ENCODE measurements at regions not wholly inside any gene's neighbourhood (a gene's known extent, or its start where the extent isn't known, plus 50 kb on each side); places are given as distances from the start of the nearest gene placed in this dataset.
"Not testable (repeated sequence)": the region's sequence is repeated elsewhere in the genome, so short reads cannot be mapped to it uniquely, and the experiment has no call there.

DNA sequence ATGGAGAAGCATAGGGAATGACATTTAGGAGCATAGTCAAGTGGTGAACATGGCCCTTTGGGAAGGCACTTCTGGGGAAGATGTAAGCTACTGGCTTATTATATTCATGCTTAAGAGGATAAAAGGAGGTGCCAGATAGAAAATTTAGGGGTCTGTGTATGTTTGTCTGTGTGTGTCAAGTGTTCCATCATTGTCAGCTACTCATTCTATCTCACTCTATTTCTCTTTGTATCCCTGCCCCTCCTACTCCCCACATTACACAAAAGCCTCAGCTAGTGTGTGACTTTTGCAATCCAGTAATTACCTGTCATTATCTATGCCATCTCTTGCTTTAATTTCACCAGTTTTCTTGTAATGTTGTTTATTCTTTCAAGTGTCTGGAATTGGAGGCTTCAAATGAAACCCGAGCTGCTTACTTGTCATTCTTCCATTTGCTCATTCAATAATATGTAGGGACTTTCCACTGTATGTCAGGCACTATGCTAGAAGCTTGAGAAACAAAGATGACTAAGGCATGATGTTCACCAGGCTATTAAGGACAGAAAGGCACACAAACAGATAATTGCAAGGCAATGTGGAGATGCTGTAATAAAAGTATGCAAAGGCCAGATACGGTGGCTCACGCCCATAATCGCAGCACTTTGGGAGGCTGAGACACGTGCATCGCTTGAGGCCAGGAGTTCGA is 229.8 kb upstream of the TEX13C start:
- FAIRE-seq: no peak

DNA sequence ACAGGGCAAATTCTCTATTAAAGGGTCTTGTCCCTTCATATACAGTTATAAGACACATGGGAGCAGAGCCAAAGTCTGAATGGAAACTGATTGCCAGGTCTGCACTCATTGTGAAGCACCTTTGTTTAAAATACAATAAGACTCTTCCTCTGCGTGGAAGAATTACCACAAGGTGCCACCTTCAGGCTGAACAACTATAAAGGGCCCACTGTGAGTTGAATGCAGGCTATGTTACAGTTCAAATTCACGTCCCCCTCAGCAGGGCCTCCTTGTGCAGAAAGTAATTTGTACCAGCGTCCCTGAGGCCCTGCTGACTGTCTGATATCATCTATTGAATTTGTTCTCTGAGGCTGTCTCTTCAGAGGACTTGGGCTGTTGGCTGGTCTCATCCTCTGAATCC is 225.8 kb upstream of the TEX13C start:
- no peak for FAIRE-seq

DNA sequence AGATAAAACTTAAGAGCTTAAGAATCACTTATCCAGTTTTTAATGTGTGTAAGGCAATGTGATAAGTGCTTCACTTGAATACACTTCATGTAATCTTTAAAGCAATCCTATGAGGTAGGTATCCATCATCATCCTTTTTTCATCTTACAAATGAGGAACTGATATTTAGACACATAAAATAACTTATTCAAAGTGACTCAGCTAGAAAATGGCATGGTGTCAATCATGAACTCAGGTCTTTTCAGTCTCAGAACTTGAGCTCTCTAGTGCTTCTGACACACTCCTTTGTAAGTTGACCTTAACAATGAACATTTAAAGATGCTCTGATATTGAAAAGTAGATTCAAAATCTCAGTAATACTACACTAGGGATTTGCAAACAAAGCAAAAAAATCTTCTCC is 224.8 kb upstream of the TEX13C start:
- no peak for FAIRE-seq

DNA sequence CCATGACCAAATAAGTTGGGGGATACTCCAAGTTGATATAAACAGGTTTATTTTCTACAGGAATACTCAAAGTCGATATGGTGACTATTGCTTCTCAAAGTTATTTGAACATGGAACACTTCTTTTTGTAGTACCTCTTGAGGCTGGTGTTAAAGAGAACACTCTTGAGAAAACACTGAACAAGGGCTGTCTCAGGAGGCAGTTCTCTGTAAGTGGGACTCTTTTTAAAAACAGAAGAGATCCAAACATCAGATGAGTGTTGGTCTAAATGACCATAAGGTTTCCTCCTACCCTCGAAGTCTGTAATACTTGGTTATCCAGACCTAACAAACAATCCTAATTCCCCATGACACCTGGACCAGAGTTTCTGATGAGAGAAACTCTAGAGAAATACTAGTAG is 223.2 kb upstream of the TEX13C start:
- FAIRE-seq: no peak

DNA sequence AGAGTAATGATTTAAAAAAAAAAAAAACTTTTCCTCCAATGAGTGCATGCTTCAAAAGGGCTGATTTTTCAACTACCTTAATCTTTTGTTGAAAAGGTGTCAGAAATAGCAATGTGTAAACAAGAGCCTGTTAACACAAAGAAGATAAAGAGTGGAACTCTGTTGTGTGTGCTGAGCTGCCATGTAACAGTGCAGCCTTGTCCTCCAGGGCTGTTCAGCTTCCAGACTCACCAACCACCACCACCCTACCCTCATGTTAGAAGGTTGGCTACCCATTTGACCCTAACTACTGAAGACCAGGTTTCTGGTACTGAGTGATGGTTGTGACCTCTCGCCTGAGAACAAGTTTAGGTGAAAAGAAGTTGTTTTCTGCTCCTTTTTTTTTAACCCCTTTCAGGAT is 222.8 kb upstream of the TEX13C start:
- no peak for FAIRE-seq

DNA sequence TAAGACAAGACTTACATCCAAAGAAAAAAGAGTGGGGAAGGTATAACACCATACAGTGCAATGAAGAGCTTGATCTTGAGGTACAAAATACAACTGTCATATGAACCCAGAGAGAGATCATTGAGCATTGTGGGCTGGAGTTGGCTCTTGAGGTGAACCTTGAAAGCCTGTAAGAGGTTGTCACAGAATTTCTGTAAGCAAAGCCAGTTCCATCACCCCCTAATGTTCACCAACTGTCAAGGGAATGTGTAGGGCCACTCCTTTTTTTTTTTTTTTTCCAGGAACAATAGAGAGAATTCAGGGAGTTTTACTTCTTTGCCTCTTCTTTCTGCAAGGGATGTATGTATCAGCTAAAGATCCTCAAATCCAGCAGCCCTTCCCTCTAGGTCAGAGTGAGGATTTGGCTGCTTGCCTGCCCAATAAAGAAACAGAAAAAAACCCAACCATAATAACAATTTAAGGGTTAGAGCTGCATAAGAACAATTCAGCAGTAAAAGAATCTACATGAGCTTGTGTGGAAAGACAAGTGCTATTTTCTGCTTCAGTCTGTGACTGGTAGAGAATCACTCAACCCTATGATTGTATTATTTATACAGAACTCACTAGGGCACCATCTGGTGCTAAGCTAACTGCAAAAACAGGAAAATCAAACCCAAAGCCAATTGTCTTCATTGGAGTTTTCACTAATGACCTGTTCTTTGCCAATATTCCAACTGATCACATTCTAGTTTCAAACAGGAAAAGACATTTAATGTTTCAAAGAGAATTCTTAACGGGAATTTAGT is 217.5 kb upstream of the TEX13C start:
- peak; percentile 94 for FAIRE-seq

DNA sequence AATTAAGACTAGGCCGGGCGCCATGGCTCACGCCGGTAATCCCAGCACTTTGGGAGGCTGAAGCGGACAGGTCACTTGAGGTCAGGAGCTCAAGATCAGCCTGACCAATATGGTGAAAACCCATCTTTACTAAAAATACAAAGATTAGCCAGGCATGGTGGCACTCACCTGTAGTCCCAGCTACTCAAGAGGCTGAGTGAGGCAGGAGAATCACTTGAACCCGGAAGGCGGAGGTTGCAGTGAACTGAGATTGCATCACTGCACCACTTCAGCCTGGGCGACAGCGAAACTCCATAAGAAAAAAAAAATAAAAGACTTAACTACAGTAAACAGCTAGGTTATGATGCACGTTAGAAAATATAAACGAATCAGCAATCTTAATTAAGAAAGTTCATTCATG is 216.0 kb upstream of the TEX13C start:
- FAIRE-seq: no peak

DNA sequence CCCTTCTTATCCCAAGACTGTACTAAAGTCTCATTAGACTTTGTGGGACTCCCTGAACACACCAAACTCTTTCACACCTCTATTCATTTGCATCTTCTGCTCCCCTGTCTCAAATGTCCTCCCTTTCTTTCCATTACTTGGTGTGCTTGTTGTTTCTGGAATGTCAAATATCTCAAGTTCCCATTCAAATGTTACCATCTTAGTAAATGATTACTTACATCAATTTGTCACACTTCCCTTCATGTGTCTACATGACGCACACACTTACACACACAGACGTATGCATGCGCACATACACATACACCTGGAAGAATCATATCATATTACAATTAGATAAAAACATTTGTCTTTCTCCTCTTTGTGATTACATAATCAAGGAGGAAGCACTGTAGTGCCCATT is 210.8 kb upstream of the TEX13C start:
- FAIRE-seq: no peak

DNA sequence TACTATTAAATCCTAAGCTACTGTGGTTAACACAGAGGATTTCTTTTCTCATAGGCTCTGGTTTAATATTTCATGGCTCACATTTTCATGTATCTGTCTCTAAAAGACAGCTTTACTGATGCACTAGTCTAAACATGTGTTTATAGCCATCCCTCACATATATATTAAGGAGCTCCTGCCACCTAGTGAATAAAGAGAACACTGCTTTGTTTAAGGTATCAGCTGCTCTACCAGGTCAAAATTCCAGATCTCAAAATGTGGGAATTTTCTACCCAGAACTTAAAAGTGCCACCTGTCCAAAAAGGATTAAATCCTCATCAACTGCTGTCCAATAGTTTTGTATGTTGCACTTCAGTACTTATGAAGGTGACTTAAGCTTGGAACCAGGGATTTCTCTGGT is 188.5 kb upstream of the TEX13C start:
- peak; percentile 13 for FAIRE-seq

DNA sequence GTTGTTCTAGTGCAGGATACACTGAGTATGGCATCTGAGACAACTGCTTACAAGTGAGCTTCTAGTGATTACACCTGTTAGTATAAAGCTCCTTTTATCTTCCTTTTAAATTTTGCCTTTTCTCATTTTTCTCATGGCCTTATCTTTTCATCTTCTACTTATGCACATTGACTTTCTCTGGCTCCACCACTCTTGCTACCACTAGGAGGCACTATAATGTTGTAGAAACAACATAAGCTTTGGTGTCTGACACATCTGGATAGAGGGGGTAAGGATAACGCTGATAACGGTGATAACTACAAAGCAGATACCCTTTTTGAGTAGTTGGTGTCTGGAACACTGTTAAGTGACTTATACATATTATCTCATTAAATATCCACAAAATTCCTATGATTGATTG is 187.4 kb upstream of the TEX13C start:
- no peak for FAIRE-seq

DNA sequence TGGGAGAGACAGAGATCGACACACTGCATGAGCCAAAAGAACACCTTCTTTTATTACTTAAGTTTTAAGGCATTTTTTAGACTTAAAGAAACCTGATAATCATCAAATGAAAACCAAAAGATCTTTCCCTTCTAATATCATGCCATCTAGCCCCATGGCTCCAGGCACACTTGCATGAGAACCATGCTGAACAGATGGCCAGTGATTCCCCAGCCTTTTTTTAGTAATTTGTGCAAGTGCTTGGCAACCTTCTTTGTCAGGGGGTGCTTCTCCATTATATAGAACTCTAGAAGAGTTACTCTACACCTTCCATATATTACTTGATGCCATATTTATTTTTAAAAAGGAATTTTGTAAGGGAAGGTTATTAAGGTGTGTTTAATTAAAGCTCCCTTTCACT is 182.2 kb upstream of the TEX13C start:
- no peak for FAIRE-seq

DNA sequence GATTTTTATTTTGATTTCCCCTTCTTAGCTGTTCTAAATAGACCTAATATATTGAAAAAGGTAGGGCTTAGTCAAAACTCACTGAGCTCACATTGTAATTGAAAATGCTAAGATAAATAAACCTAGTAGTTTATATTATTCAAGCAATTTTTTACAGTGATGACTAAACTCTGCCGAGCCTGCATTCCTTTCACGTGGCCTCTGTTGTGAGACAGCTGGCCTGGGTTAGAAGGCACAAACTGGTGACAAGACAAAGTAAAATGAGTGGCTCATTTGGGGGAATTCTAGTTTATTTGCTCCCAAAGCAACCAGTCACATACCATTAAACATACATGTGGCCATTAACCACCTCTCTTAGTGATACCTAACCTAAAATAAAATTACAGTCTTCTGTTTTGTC is 169.4 kb upstream of the TEX13C start:
- peak; percentile 86 for FAIRE-seq

DNA sequence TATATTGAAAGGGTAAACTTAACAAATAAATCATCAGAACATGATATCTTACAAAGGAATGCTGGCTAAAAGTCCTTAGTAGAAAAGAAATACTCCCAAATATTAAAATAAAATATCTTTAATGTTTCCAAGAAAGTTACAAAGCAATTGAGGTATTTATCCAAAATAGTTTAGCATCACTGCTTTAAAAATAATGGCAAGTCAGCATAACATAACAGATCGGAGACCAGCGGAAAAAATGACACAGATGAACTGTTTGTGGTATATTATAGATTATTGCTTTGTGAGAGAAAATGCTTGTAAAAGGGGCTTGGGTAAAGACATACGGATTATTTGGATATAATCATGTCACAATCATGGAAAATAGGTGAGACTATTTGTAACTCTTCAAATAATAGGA is 168.5 kb upstream of the TEX13C start:
- FAIRE-seq: no peak

DNA sequence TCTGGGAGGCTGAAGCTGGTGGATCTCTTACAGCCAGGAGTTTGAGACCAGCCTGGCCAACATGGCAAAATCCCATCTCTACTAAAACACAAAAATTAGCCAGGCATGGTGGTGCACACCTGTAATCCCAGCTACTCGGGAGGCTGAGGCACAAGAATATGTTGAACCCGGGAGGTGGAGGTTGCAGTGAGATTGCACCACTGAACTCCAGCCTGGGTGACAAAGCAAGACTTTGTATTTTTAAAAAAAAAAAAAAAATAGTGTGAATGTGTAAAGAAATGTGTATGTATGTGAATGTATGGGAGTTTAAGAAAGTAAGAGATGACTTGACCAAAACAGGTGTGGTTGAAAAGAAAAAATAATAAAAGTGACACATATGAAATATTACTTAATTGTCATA is 167.7 kb upstream of the TEX13C start:
- FAIRE-seq: no peak

DNA sequence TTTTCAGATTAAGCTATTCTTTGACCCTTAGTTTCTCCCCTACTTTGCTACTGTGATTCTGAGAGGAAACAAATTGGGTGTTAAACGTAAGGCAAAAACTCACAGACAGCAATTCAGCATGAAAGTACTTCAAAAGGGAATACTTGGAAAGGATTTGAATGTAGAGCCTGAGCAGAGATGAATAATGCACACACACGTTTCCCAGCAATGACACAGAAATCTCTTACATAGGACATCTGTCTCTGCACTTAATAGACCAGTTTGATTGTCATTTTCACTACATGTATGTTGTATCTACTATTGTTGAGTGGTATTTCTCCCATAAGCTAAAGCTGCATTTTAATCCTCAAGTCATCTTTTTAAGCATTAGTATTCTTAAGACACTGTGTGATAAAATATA is 166.1 kb upstream of the TEX13C start:
- peak; percentile 79 for FAIRE-seq

DNA sequence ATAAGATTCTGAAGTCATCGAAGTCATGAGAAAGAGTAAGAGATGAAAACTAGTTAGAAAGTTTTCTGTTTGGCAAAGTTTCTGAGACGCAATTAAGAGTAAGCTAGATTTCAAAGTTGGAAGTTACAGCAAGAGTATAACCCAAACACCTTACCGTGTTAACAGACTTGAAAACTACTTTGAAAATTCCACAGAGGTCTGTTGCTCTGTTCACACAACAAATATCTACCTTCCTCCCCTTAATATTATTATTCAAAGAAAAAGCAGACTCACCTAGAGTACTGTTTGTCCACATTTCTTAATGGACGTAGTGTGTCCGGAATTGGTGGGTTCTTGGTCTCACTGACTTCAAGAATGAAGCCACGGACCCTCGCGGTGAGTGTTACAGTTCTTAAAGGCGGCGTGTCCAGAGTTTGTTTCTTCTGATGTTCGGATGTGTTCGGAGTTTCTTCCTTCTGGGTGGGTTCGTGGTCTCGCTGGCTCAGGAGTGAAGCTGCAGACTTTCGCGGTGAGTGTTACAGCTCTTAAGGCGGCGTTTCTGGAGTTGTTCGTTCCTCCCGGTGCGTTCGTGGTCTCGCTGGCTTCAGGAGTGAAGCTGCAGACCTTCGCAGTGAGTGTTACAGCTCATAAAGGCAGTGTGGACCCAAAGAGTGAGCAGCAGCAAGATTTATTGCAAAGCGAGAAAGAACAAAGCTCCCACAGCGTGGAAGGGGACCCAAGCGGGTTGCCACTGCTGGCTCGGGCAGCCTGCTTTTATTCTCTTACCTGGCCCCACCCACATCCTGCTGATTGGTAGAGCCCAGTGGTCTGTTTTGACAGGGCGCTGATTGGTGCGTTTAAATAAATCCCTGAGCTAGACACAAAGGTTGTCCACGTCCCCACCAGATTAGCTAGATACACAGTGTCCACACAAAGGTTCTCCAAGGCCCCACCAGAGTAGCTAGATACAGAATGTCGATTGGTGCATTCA is 165.1 kb upstream of the TEX13C start:
- peak; percentile 30 for FAIRE-seq

DNA sequence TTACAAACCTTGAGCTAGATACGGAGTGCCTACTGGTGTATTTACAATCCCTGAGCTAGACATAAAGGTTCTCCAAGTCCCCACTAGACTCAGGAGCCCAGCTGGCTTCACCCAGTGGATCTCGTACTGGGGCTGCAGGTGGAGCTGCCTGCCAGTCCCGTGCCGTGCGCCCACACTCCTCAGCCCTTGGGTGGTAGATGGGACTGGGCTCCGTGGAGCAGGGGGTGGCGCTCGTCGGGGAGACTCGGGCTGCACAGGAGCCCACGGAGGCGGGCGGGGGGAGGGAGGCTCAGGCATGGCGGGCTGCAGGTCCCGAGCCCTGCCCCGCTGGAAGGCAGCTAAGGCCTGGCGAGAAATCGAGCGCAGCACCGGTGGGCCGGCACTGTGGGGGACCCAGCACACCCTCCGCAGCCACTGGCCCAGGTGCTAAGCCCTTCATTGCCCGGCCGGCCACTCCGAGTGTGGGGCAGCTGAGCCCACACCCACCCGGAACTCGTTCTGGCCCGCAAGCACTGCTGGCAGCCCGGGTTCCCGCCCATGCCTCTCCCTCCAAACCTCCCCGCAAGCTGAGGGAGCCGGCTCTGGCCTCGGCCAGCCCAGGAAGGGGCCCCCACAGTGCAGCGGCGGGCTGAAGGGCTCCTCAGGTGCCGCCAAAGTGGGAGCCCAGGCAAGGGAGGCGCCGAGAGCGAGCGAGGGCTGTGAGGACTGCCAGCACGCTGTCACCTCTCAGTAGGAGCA is 164.2 kb upstream of the TEX13C start:
- not testable (repeated sequence) for FAIRE-seq

DNA sequence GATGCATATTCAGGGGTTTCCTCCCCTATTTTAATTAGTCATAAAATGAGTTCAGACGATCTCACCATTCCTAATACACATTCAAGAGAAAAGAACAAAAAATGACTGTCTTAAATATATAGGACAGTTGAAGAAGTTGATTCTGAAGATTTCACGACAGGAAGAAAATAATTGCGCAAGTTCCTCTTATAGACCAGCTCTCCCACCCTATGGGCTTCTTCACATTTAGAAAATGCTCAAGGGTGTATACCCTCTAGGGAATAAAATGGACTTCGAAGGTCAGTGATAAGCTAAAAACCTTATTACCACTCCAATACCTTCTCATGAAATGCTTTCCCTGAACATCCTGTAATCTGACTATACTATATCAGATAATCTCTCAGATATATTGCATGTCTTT is 149.2 kb upstream of the TEX13C start:
- no peak for FAIRE-seq

DNA sequence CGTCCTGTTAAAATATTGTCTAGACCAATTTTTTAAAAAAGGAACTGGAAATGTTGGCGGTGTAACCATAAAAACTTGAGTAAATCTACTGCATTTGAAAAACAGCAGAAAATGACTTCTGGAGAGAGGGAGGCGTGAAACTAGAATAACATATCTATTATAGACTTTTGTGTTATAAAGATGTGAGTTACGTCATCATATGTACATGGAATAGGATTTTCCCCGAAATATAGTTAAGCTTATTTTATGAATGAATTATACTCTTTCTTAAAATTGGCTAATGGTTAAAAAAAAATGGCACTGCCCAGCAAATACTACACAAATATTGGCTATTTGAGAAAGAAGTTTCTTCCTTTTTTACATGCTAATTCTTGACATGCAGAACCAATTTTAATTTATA is 147.1 kb upstream of the TEX13C start:
- no peak for FAIRE-seq

DNA sequence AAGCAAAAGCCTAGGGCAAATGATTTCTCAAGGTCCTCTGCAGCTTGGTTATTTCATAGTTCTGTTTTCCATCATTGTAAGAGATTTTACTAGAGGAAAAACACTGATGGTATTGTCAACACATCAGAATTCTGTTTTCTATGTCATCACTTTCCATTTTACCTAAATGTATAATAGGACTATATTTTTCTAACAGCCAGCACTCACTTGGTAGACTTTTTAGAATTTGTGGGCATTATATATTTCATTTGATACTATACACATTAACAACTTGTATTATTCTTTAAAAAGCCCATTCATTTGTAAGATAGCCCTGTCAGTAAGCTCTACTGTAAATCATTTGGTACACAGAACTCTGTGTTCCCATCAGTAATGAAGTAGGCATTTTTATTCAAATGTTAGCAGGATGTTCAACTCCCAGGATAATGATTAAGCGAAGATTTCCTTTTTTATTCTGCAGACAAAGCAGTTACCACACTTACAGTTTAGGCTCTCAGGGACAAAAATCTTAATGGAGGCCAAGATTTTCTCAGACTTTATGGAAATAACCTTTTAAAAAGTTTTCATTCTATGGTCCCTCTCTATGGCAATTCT is 143.6 kb upstream of the TEX13C start:
- no peak for FAIRE-seq

DNA sequence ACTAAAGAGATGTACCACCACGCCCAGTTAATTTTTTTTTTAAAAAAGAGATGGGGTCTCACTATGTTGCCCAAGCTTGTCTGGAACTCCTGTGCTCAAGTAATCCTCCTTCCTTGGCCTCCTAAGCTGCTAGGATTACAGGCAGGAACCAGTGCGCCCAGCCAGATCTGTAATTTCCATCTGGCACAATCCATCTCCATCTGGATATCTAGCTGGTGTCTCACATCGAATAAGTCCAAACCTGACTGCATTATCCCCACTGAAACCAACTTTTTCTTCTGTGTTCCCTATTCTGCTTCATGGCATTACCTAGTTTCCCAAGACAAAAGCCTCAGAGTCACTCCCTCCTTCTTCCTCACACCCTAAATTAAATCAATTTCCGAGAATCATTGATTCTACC is 125.8 kb upstream of the TEX13C start:
- FAIRE-seq: no peak

DNA sequence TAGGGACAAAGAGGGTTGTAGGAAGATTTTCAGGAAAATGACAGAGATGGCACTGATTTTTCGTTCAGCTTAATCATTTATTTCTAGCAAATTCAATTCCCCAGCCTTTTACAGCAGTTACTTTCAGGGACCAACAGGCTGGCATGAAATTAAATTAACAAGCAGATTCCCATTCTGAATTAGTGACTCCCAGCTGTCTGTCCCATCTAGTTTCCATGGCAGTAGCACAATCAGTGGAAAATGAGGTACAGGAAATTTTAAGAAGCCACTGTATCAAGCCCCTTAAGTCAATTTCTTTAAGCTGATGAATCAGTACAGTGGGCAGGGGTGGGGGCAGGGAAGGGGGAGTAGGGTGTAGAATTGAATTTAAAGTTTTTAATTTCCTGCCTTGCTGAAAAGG is 121.1 kb upstream of the TEX13C start:
- FAIRE-seq: no peak
